22Rv1 (cell line): ENCODE measurements at regions not wholly inside any gene's neighbourhood (a gene's known extent, or its start where the extent isn't known, plus 50 kb on each side); places are given as distances from the start of the nearest gene placed in this dataset.

Experiments used
- CTCF ChIP-seq: fragments of 450-650 bp; IDR thresholded peaks from 2 replicates; pipeline ENCODE4 v1.5.1; 2017; ENCODE audit warnings: mild to moderate bottlenecking
- ZFX ChIP-seq: fragments of 450-650 bp; IDR thresholded peaks from 2 replicates; pipeline ENCODE4 v1.6.1; 2017; ENCODE audit warnings: antibody characterized with exemption, borderline replicate concordance

DNA sequence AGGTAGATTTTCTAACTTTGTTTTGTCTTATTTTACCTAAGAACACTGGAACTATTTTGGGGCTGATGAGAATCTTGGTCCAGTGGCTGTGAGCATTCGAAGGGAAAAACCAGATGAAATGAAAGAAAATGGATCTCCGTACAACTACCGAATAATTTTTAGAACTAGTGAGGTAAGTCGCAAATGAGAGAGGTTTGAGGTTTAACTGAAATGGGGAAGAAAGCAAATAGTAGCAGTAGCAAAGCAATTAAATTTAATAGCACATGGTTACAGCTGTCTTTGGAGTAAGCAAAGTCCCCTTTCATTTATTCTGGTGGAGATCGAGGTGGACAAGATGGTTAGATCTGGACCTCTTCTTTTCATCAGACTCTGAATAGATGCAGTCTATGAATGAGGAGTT, 313.5 kb upstream of the RGS6 start:
- no peak for TF ChIP-seq CTCF
- no peak for TF ChIP-seq ZFX
